ENCODE measurements at regions not wholly inside any gene's neighbourhood (a gene's known extent, or its start where the extent isn't known, plus 50 kb on each side); places are given as distances from the start of the nearest gene placed in this dataset.
"Not testable (repeated sequence)": the region's sequence is repeated elsewhere in the genome, so short reads cannot be mapped to it uniquely, and the experiment has no call there.

DNA sequence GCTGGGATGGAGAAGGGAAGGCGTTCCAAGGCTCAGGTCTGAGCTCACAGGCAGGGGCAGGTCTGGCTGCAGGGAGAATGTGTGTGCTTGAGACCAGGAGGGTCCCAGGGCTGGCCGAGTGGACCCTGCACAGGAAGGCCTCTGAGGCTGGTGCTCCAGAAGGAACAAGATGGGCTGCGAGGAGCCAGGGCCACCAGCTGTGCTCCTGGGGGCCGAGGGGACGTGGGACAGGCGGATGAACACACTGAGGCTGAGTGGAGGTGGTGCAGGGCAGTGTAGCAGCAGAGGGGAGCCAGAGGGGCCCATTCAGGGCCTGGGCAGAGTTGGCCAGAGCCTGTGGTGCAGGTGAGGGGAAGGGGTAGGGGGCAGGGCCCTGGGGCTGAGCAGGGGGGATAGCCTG lies 249.7 kb downstream of the TMEM121 start:
- H3K27ac ChIP-seq; H3K9me3 ChIP-seq (ENCODE audit: low read depth); H3K4me1 ChIP-seq (ENCODE audit: low read depth); DNase-seq (ENCODE audit: low read depth in 1 of 2, low spot score in 1 of 2); H3K36me3 ChIP-seq; H3K27me3 ChIP-seq; H3K4me3 ChIP-seq: not testable (repeated sequence)

DNA sequence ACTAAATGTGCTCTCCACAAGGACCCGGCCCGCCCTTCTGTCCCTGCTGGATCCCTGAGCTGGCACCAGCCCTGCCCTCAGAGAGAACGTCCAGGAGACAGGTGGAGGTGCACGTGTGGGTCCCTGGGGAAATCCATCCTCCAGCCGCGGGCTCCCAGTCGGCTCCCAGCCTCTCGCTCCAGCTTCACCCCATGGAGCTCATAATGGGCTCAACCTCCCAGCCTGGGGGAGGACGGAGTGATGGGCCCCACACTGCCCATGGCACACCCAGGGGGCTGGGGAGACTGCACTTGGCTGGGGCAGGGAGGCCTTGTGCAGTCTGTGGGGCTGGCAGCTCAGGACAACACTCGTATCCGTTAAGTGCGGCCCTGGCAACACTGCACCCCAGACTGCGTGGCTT lies 250.5 kb downstream of the TMEM121 start:
- TF ChIP-seq, protein P1, sequence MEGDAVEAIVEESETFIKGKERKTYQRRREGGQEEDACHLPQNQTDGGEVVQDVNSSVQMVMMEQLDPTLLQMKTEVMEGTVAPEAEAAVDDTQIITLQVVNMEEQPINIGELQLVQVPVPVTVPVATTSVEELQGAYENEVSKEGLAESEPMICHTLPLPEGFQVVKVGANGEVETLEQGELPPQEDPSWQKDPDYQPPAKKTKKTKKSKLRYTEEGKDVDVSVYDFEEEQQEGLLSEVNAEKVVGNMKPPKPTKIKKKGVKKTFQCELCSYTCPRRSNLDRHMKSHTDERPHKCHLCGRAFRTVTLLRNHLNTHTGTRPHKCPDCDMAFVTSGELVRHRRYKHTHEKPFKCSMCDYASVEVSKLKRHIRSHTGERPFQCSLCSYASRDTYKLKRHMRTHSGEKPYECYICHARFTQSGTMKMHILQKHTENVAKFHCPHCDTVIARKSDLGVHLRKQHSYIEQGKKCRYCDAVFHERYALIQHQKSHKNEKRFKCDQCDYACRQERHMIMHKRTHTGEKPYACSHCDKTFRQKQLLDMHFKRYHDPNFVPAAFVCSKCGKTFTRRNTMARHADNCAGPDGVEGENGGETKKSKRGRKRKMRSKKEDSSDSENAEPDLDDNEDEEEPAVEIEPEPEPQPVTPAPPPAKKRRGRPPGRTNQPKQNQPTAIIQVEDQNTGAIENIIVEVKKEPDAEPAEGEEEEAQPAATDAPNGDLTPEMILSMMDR (IDR thresholded peaks at IDR 0.05; ENCODE audit: low read depth, low read length), result no peak
- Histone ChIP-seq H3K36me3 (no peaks in the 10 kb centered on the region), H3K4me1 (ENCODE audit: low read depth) (no peaks in the 10 kb centered on the region), H3K4me3 (no peak overlapping the region), H3K27ac (no peak overlapping the region), H3K27me3 (no peaks in the 10 kb centered on the region), H3K9me3 (ENCODE audit: low read depth) (no peaks in the 10 kb centered on the region)
- no peak for DNase-seq (ENCODE audit: low read depth in 1 of 2, low spot score in 1 of 2)

DNA sequence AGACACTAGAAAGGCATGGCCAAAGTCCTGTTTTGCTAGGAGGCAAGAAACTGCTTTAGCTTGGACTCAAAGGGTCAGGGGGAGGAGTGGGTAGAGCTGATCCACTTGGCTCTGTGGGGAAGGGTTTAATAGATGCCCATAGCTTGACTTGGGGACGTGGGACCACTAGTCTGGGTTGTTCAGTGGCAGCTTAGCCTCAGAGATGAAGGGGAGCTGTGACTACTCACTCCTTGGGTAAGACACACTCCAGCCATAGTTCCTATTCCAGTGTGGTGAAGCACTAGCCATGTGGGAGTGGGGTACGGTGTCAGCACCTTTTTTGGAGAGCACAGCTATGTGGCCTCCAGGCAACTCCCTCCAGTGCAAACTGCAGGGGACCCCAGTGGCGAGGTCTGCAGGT lies 257.3 kb downstream of the TMEM121 start:
- H3K36me3 ChIP-seq, result no peaks in the 10 kb centered on the region
- no peaks in the 10 kb centered on the region for H3K9me3 ChIP-seq (ENCODE audit: low read depth)
- no peak overlapping the region for H3K4me3 ChIP-seq
- no peaks in the 10 kb centered on the region for H3K27me3 ChIP-seq
- H3K27ac ChIP-seq, result no peak overlapping the region
- no peak for DNase-seq (ENCODE audit: low read depth in 1 of 2, low spot score in 1 of 2)
- no peaks in the 10 kb centered on the region for H3K4me1 ChIP-seq (ENCODE audit: low read depth)
- TF ChIP-seq, protein P1 (IDR thresholded peaks at IDR 0.05; ENCODE audit: low read depth, low read length), result no peak

DNA sequence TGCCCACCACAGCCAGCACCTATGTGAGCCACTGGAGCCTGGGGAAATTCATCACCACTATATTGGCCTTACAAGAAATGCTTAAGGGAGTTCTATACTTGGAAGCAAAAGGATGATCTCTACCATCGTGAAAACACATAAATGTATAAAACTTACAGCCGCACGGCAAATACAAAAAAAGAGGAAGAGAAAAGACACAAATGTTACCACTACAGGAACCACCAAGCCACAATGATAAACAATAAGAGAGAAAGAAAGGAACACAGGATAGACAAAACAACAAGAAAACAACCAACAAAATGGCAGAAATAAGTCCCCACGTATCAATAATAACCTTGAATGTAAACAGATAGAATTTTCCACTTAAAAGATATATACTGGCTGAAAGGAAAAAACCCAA lies 267.5 kb downstream of the TMEM121 start:
- no peak for DNase-seq (ENCODE audit: low read depth in 1 of 2, low spot score in 1 of 2)
- no peaks in the 10 kb centered on the region for H3K27me3 ChIP-seq
- TF ChIP-seq, protein P1 (IDR thresholded peaks at IDR 0.05; ENCODE audit: low read depth, low read length), result no peak
- H3K4me3 ChIP-seq, result no peak overlapping the region
- H3K36me3 ChIP-seq, result no peaks in the 10 kb centered on the region
- H3K9me3 ChIP-seq (ENCODE audit: low read depth), result no peaks in the 10 kb centered on the region
- H3K4me1 ChIP-seq (ENCODE audit: low read depth), result no peaks in the 10 kb centered on the region
- H3K27ac ChIP-seq, result no peak overlapping the region

DNA sequence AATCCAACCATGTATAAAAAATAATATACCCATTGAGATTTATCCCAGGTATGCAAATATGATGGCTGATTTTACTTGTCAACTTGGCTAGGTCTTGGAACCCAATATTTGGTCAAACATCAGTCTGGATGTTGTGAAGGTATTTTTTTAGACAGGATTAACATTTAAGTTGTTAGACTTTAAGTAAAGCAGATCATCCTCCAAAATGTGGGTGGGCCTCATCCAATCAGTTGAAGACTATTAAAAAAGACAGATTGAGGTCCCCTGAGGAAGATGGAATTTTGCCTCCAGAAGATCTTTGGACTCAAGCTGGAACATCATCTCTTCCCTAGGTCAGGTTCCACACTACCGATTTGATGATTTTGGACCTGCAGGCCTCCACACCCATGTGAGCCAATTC lies 271.2 kb downstream of the TMEM121 start:
- no peaks in the 10 kb centered on the region for H3K27me3 ChIP-seq
- H3K9me3 ChIP-seq (ENCODE audit: low read depth), result peaks cover 4% of the 10 kb centered on the region
- no peaks in the 10 kb centered on the region for H3K36me3 ChIP-seq
- H3K4me1 ChIP-seq (ENCODE audit: low read depth), result no peaks in the 10 kb centered on the region
- DNase-seq (ENCODE audit: low read depth in 1 of 2, low spot score in 1 of 2), result no peak
- TF ChIP-seq, protein P1 (IDR thresholded peaks at IDR 0.05; ENCODE audit: low read depth, low read length), result no peak
- no peak overlapping the region for H3K4me3 ChIP-seq
- H3K27ac ChIP-seq, result no peak overlapping the region

DNA sequence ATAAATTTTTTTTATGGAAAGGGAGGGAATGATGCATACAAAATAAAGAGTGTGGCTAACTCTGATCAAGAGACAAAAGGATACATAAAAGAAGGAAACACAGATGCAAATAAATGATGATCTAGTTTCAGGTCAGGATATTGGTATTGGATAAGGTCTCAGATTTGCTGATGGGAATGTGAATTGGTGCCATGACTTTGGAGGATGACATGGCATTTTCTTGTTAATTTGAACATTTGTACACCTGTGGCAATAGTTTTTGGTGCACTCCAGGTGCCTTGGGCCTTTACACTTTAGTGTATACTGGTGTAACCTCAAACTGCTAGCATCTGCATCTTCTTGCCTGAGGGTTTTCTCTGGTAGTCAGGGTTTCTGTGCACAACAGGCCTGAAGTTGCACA lies 279.3 kb downstream of the TMEM121 start:
- H3K27me3 ChIP-seq, result no peaks in the 10 kb centered on the region
- H3K4me3 ChIP-seq, result no peak overlapping the region
- no peaks in the 10 kb centered on the region for H3K36me3 ChIP-seq
- DNase-seq (ENCODE audit: low read depth in 1 of 2, low spot score in 1 of 2), result no peak
- no peaks in the 10 kb centered on the region for H3K4me1 ChIP-seq (ENCODE audit: low read depth)
- no peak overlapping the region for H3K27ac ChIP-seq
- no peaks in the 10 kb centered on the region for H3K9me3 ChIP-seq (ENCODE audit: low read depth)
- TF ChIP-seq, protein P1 (IDR thresholded peaks at IDR 0.05; ENCODE audit: low read depth, low read length), result no peak
